ENCODE measurements at regions not wholly inside any gene's neighbourhood (a gene's known extent, or its start where the extent isn't known, plus 50 kb on each side); places are given as distances from the start of the nearest gene placed in this dataset.

DNA sequence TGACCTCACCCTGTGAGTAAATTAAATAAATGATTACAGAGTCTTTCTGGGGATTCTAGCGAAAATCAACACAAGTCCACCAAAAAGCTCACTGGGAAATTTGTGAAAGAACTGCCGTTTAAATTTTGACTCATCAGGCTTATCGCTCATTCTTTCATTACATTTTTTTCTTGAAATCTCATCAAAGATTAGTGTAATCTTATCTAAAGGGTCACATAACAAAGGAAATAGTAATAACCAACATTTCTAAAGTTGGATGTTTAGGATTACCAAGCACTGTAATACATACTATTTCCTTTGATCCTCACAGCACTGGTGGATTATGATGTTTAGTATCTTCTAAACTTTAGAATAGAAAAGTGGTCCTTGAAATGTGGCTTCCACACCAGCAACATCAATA is 111.1 kb upstream of the CBLB start:
- TF ChIP-seq, protein P1, sequence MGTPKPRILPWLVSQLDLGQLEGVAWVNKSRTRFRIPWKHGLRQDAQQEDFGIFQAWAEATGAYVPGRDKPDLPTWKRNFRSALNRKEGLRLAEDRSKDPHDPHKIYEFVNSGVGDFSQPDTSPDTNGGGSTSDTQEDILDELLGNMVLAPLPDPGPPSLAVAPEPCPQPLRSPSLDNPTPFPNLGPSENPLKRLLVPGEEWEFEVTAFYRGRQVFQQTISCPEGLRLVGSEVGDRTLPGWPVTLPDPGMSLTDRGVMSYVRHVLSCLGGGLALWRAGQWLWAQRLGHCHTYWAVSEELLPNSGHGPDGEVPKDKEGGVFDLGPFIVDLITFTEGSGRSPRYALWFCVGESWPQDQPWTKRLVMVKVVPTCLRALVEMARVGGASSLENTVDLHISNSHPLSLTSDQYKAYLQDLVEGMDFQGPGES (IDR thresholded peaks at IDR 0.05; ENCODE audit: low read depth, low read length) = no peak
- TF ChIP-seq EZH2phosphoT487 (IDR thresholded peaks at IDR 0.05; ENCODE audit: borderline replicate concordance, low read depth) = no peak
- no peak for TF ChIP-seq NRF1 (IDR thresholded peaks at IDR 0.05; ENCODE audit: low read depth, low read length)
- ChIA-PET CTCF (no interaction called here), POLR2A (no interaction called here)
- no peaks in the 10 kb centered on the region for H3K4me1 ChIP-seq (ENCODE audit: control insufficient read depth in 1 of 2, insufficient read depth in 2 of 2, low read depth in 1 of 2, low read length in 1 of 2)
- no peaks in the 10 kb centered on the region for H3K79me2 ChIP-seq (ENCODE audit: insufficient read depth)
- WGBS (ENCODE audit: low lambda C conversion rate) = 83% methylated on average over 3 of the region's 3 CpGs
- no peaks in the 10 kb centered on the region for H3K9me2 ChIP-seq
- no peak overlapping the region for H3K4me3 ChIP-seq (ENCODE audit: low read depth in 2 of 2, low read length in 1 of 2)
- H3F3A ChIP-seq (replicated peaks; ENCODE audit: insufficient read depth) = peaks cover 5% of the 10 kb centered on the region
- H3K27ac ChIP-seq (ENCODE audit: low read depth in 2 of 2, low read length in 1 of 2) = no peak overlapping the region
- H3K4me2 ChIP-seq = no peak overlapping the region
- H2AFZ ChIP-seq (ENCODE audit: low read depth) = no peak overlapping the region
- H3K36me3 ChIP-seq (replicated peaks in 1 of 2; ENCODE audit: control insufficient read depth in 1 of 2, insufficient read depth in 2 of 2, low read length in 1 of 2) = no peaks in the 10 kb centered on the region
- DNase-seq = no peak
- 0 out of 2 replicates have a peak, but pooled peaks cover 5% of the 10 kb centered on the region for H3K9me3 ChIP-seq
- no peaks in the 10 kb centered on the region for H4K20me1 ChIP-seq (ENCODE audit: insufficient read depth)
- no peaks in the 10 kb centered on the region for H3K27me3 ChIP-seq (ENCODE audit: insufficient read depth)
- no peak overlapping the region for H3K9ac ChIP-seq

DNA sequence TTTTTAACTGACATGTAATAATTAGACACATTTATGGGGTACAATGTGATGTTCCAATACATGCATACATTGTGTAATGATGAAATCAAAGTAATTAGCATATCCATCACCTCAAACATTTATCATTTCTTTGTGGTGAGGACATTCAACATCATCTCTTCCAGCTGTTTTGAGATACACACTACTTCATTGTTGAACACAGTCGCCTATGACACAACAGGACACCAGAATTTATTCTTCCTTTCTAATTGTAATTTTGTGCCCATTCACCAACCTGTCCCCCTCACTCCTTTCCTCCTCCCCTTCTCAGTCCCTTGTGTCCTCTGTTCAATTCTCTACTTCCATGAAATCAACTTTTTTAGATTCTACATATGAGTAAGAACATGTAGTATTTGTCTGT is 113.4 kb upstream of the CBLB start:
- Histone ChIP-seq H4K20me1 (ENCODE audit: insufficient read depth) (no peaks in the 10 kb centered on the region), H3K9me2 (no peaks in the 10 kb centered on the region), H3K27ac (ENCODE audit: low read depth in 2 of 2, low read length in 1 of 2) (no peak overlapping the region), H3K9me3 (0 out of 2 replicates have a peak, but pooled peaks cover 5% of the 10 kb centered on the region), H3K4me1 (ENCODE audit: control insufficient read depth in 1 of 2, insufficient read depth in 2 of 2, low read depth in 1 of 2, low read length in 1 of 2) (no peaks in the 10 kb centered on the region), H3K27me3 (ENCODE audit: insufficient read depth) (no peaks in the 10 kb centered on the region), H3K79me2 (ENCODE audit: insufficient read depth) (no peaks in the 10 kb centered on the region), H3K9ac (no peak overlapping the region), H3F3A (replicated peaks; ENCODE audit: insufficient read depth) (peaks cover 13% of the 10 kb centered on the region), H3K36me3 (replicated peaks in 1 of 2; ENCODE audit: control insufficient read depth in 1 of 2, insufficient read depth in 2 of 2, low read length in 1 of 2) (no peaks in the 10 kb centered on the region), H2AFZ (ENCODE audit: low read depth) (no peak overlapping the region), H3K4me3 (ENCODE audit: low read depth in 2 of 2, low read length in 1 of 2) (no peak overlapping the region), H3K4me2 (no peak overlapping the region)
- no peak for TF ChIP-seq SIN3A (IDR thresholded peaks at IDR 0.05; ENCODE audit: borderline replicate concordance, low read depth, low read length)
- TF ChIP-seq, protein P2, sequence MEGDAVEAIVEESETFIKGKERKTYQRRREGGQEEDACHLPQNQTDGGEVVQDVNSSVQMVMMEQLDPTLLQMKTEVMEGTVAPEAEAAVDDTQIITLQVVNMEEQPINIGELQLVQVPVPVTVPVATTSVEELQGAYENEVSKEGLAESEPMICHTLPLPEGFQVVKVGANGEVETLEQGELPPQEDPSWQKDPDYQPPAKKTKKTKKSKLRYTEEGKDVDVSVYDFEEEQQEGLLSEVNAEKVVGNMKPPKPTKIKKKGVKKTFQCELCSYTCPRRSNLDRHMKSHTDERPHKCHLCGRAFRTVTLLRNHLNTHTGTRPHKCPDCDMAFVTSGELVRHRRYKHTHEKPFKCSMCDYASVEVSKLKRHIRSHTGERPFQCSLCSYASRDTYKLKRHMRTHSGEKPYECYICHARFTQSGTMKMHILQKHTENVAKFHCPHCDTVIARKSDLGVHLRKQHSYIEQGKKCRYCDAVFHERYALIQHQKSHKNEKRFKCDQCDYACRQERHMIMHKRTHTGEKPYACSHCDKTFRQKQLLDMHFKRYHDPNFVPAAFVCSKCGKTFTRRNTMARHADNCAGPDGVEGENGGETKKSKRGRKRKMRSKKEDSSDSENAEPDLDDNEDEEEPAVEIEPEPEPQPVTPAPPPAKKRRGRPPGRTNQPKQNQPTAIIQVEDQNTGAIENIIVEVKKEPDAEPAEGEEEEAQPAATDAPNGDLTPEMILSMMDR (IDR thresholded peaks at IDR 0.05) = no peak
- no peak for TF ChIP-seq CHD2 (IDR thresholded peaks at IDR 0.05; ENCODE audit: low read length, partially characterized antibody)
- TF ChIP-seq RCOR1 (IDR thresholded peaks at IDR 0.05; ENCODE audit: low read length) = no peak
- TF ChIP-seq RXRA (IDR thresholded peaks at IDR 0.05; ENCODE audit: borderline replicate concordance, low read depth) = no peak
- no peak for TF ChIP-seq SMC3 (IDR thresholded peaks at IDR 0.05; ENCODE audit: low read depth, low read length)
- no peak for TF ChIP-seq GABPA (IDR thresholded peaks at IDR 0.05; ENCODE audit: low read depth)
- TF ChIP-seq POLR2AphosphoS5 (IDR thresholded peaks at IDR 0.05; ENCODE audit: low read depth, low read length) = no peak
- TF ChIP-seq YY1 (IDR thresholded peaks at IDR 0.05; ENCODE audit: low read depth) = no peak
- DNase-seq = no peak
- POLR2A ChIA-PET = no interaction called here
- WGBS (ENCODE audit: low lambda C conversion rate) = 95% methylated on average over 1 of the region's 1 CpG
- CTCF ChIA-PET = no interaction called here

All from SK-N-SH (cell line).